SK-N-MC (cell line): ENCODE measurements at regions not wholly inside any gene's neighbourhood (a gene's known extent, or its start where the extent isn't known, plus 50 kb on each side); places are given as distances from the start of the nearest gene placed in this dataset.

ENCODE experiments used
- FOXP2 ChIP-seq: optimal IDR thresholded peaks from 2 replicates; pipeline ENCODE3; 2011; ENCODE audit warnings: mild to moderate bottlenecking, moderate library complexity; ENCODE audit not compliant: insufficient read depth; ENCODE audit errors: extremely low read length, control extremely low read depth
- POLR2AphosphoS5 ChIP-seq: IDR thresholded peaks from 2 replicates; pipeline ENCODE4 v1.6.1; 2012; ENCODE audit warnings: mild to moderate bottlenecking, low read depth, low read length, borderline replicate concordance

GRCh38 chr4:66736606-66737005 is 808.7 kb downstream of the CENPC start:
- no peak for TF ChIP-seq POLR2AphosphoS5
- no peak for TF ChIP-seq FOXP2
